ENCODE measurements at regions not wholly inside any gene's neighbourhood (a gene's known extent, or its start where the extent isn't known, plus 50 kb on each side); places are given as distances from the start of the nearest gene placed in this dataset.

- no peak for DNase-seq
These were observed 427.1 kb upstream of the C2CD4B start for GRCh38 chr15:62591842-62592838.

DNA sequence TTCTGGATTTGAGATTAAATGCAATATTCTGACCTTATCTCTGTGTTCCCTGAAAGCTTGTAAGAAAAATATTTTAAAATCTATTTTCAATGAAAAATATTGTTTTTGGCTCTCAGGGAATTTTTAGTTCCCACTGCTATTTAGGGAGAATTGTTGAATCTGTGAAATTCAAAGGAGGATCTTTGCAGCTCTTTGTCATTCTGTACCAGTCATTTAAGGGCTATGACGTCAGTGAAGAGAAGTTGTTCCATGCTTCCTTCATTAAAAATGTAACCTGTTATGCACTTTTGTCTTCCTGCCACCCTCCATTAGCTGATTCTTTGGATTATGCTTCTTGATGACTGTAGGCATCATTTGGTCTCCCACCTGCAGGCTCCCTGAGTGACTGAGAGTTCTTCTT lies 427.8 kb upstream of the C2CD4B start:
- no peak for DNase-seq

DNA sequence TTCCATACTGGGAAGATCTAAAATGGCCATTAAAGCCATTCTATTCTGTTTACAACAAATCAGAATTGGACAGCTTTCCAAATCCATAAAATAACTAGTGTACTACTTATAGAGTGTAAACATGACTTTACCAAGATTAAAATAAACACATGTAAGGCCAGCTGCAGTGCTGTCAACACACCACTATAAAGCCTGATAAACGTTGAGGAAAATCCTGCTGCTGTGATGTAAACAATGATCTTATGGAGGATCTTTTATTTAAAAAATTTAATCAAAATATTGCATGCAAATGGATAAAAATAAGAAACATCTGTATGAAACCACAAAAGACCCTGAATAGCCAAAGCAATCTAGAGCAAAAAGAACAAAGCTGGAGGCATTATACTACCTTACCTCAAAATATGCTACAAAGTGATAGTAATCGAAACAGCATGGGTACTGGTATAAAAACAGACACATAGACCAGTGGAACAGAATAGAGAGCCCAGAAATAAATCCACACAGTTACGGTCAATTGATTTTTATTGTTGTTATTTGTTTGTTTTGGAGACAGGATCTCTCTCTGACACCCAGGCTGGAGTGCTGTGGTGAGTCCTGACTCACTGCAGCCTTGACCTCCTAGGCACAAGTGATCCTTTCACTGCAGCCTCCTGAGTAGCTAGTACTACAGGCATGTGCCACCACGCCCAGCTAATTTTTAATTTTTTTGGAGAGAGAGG lies 428.8 kb upstream of the C2CD4B start:
- DNase-seq: no peak

DNA sequence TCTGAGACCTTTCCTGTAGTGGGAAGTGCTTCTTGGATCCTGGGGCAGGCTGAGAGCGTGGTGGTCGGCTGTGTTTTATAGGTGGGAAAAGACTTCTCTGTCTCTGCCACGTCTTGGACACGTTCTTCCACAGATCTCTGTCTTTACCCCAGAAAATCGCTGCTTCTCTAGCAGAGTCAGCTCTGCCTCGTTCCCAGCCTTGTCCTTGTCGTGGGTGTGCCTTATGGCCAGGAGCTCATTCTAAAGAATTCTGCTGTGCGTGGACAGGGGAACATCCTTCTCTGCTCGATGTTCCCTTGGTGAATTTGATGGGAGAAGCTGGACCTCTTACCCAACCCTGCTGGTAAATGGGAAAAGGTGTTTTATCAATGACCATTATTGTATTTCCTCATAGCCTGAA lies 433.1 kb upstream of the C2CD4B start:
- no peak for DNase-seq

DNA sequence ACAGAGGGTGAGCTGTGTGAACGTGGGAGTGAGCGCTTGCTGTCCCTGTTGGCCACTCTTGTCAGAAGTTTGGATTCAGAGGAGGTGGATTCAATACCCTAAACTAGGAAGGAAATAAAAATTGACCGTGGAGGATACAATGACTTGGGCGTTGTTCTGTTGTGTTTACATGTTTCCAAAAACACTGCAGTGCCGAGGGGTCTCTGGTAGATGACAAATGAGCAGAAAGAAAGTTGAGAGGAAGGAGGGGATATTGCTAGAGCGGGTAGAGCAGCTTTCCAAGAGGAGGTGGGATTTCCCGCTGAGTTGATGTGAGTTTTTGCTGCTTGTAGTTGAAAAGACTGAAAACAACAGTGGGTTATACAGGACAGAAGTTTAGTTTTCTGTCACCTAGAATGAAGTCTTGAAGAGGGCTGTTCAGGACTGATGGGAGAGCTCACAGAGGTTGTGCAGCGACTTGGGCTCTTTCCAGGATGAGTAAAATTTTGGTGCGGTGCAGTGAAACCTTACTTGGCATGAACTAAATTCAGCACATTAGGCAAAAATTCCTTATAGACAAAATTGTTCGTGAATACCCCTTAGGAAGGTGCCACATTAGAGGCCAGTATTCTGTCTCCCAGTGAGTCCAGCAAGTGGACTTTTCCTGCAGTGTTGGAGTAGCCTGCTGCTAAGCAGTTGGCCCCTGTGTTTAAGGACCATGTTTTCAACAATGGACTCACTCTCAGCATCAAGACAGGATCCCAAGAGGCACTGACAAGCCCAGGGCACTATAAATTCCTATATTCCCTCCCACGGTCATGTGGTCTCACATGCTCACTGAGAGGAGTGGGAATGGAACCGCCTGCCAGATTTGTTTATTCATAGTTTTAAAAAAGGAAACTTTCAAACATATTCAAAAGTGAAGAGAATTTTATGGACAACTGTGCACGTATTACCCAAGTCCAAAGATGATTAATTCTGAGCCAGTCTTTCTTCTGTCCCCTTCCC lies 435.0 kb upstream of the C2CD4B start:
- no peak for DNase-seq

DNA sequence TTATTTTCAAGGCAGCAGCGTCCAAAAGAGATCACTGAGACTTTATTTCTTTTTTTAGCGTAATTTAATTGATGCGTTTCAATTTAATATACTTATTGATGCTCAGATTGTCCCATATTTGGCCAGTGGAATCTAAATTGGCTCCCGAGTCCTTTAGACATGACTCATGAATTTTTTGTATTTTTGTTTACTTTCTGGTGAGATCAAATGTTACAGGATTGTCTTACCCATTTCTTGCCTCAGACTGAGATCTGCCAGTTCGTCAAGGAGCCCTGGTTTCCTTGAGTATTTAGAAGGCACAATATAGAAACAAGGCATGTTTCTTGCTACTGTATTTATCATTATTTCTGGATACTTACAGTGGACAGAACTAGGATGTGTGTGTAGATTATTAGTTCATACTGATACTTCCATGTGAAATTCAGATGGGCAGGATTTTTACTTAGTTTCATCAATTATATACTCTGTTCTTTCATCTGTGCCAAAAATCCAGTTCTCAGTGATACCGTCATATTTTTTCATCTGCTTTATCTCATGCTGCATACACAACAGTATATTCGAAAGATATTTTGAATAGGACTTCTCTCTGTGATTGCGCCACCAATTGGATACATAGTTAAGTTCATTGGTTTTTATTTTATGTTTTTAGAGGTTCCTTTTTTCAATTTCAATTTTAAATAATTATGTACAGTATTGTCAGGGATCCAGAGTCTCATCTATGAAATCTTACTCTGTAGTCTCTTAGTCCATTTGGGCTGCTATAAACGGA lies 436.9 kb upstream of the C2CD4B start:
- DNase-seq: no peak

DNA sequence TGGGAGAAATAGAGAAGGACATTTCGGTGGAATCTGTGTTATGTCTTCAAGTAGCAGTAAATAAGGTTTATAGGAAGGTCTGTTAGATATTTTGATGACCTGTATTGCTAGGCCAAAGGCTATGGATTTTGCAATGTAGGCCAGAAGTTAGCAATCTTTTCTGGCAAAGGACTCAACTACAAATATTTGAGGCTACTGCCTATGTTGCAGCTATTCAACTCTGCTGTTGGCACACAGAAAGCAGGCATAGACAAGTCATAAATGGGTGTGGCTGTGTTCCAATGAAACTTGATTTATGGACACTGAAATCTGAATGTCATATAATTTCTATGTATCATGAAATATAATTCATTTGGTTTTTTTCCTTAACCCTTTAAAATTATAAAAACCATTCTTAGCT lies 438.7 kb upstream of the C2CD4B start:
- no peak for DNase-seq

DNA sequence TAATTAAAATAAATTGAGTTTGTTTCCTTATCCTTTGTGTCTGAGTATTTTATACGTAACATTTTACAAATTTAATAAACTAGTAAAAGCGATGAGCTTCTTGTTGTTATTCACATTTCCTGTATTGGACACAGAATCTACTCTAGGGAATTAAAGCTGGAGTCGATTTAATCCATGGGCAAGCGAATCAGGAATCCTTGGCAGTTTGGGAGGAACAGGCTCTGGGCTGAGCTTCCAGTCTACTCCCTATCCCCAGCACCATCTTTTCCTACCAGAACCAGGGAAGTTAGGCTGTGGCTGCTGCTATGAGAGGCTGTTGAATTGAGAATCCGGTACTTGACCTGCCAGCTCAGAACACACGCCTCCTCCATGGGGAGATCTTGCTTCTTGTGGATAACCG lies 437.3 kb upstream of the TPM1 start:
- no peak for DNase-seq

GRCh38 chr15:62606376-62607113 lies 436.0 kb upstream of the TPM1 start:
- DNase-seq: no peak

DNA sequence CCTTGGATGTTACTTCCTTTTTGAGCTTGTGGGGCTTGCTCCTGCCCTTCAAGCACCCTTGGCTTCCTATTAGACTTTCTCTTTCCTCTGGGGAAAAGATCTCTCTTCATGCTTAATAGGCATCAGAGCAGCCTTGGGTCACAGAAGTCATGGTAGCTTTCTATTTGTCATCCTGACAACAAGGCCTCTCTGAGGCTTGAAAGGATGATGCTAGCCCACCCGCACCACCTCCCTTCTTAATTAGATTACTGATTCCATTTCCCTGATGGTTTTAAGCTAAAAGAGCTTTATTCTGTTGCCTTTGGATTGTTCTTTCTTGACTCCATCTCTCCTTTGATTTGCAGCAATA lies 435.5 kb upstream of the TPM1 start:
- DNase-seq: no peak

- no peak for DNase-seq
These were observed 434.9 kb upstream of the TPM1 start for GRCh38 chr15:62607643-62608042.

DNA sequence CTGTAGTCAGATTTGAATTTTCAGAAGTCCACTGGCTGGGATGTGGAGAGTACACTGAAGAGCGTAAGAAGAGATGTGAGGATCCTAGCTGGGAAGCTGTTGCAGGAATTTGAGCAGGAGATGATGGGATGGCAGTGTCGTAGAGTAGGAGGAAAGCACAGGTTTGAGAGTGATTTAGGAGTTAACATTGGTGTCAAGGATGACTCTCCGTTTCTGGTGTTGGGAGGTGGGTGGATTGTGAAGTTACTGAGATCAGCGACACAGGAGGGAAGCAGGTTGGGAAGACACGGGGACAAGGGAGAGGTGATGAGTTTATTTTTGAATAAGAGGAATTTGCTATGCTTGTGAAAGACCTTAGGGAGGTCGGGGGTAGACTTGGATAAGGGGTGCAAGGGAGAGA lies 434.2 kb upstream of the TPM1 start:
- DNase-seq: no peak

- DNase-seq: no peak
These were observed 432.2 kb upstream of the TPM1 start for GRCh38 chr15:62610265-62610869.

- DNase-seq: no peak
These were observed 431.5 kb upstream of the TPM1 start for GRCh38 chr15:62611002-62611401.

- DNase-seq: no peak
These were observed 430.3 kb upstream of the TPM1 start for GRCh38 chr15:62612183-62612733.

DNA sequence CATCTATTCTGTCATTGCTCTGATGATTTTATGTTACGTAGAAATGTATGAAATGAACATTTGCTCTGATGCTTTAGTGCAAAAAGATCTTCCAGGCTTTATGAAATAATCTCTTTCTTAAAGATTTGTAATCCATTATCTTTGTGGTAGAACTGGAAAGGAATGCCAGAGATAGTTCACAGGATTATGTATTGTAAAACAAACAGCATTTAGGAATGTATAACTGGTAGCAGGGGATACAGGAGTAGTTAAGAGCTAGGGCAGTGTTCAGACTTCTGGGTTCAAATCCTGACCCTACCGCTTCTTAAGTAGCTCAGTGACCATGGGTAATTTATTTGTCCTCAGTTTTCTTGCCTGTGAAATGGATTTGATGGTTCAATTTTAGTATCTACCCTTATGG lies 429.8 kb upstream of the TPM1 start:
- no peak for DNase-seq

DNA sequence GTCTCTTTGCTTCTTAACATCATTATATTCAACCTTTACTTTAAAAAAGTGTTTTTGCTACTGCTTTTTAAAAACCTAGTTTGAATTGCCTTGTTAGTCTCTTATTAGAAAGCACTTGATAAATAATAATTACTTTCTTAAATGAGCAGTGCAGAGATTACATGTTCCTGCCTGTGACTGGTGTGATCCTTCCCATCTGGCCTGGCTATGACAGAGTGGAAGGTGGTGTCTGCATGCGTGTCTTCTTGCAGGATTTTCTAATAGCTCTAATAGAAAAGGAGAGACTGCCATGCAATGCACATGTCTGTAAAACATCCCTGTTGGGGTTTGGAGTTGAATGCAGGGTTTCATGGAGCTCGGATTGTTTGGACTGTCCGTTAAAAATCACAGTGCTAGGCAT lies 425.8 kb upstream of the TPM1 start:
- DNase-seq: no peak

DNA sequence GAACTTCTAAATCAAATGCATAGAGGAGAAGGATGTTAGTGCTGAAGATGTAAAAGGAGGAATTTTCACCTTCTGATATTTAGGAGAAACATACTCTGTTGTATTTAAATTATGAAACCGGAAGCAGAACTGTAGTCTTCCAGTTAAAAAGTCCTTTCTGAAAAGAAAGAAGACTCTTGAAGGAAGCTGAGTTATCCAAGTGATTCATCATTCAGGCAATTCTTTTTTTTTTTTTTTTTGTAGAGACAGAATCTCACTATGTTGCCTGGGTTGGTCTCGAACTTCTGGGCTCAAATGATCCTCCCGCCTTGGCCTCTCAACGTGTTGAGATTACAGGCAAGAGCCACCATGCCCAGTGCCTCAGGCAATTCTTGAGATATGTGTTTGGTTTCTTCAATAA lies 424.8 kb upstream of the TPM1 start:
- DNase-seq: no peak

GRCh38 chr15:62618432-62618831 lies 424.1 kb upstream of the TPM1 start:
- no peak for DNase-seq

DNA sequence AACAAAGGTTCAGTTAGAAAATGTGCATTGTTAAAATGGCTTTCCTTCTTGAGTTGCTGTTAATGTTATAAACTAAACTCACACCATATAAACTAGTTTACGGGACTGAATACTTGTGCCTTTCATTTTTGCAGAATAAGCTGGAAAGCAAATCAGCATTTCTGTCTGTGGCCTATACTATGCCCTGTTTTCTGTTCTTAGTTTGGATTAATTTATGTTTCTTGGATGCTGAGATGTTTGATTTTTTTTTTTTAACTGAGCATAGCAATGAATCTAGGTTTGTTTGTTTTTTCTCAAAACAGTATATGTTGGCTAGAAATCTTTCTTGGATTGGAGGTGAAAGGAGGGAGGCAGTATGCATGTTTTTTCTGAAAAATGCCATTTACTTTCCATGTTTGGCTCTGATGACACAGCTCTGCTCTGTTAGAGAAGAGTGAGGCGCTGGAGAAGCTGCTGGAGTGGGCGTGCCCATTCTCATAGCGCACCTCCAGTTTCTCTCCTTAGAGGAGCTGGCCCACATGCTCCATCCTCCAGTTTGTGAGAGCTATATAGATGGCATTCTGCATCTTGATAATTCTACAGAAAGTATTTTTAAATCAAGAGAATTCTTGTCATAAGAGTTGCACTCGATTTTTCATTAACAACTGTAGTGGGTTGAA lies 423.6 kb upstream of the TPM1 start:
- DNase-seq: no peak

All from GDM1 (cell line).